ENCODE measurements at regions not wholly inside any gene's neighbourhood (a gene's known extent, or its start where the extent isn't known, plus 50 kb on each side); places are given as distances from the start of the nearest gene placed in this dataset.

DNA sequence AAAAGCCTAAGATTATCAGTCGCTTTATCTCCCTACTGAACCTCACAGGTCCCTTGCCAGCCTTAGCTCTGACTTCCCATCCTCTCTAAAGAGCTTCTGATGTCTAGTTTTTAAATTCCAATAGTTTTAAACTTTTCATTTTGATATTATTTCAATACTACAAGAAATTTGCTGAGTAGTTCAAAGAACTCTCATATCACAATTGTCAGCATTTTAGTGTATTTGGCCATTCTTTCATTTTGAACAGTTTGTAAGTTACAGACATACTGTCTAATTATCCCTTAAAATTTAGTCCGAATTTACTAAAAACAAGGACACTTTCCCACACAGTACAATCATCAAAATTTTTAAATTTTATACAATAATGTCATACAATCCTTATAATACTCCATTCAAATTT is 666.8 kb upstream of the SETBP1 start:
- CTCF ChIA-PET, result no interaction called here
- BruUV-seq (replicated peaks), result no TSS peak

DNA sequence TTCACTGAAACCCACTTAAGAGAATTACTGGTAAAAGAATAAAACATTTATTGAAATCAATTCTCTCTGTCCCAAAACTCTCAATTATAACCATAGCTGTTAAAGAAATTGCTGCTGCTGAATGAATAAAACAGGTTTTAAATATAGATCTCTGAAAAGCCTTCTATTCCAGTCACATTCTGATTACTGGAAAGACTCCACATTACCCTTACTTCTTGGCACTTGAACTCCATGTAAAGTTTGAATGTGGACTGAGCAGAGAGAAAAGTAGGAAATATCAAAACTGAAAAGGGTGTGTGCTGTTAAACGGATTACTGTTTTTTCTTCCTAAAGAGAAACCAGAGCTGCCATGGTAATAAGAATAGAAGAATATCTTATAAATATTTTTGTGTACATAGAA is 655.3 kb upstream of the SETBP1 start:
- DNase-seq (ENCODE audit: low spot score), result no peak
- intact Hi-C loops (cut with micrococcal nuclease; ENCODE audit: unreplicated experiment), result no loop called here
- no peaks in the 10 kb centered on the region for H3K27me3 ChIP-seq (replicated peaks; ENCODE audit: insufficient read depth, low read depth, low read length, poor library complexity)
- CTCF ChIA-PET, result interaction anchor here (0.6 kb wide), 1 partner anchor 1908 kb away, joined by 3 read pairs; no protein-coding TSS in a partner anchor
- BruUV-seq (replicated peaks), result no TSS peak
- H3K4me3 ChIP-seq (ENCODE audit: low read depth, low read length, poor library complexity, severe bottlenecking), result no peak overlapping the region
- POLR2A ChIA-PET (ENCODE audit: low non-redundant PET), result no interaction called here
- no peaks in the 10 kb centered on the region for H3K4me1 ChIP-seq (ENCODE audit: insufficient read depth, low read length, poor library complexity, severe bottlenecking)
- H3K36me3 ChIP-seq (ENCODE audit: insufficient read depth, low read length, poor library complexity, severe bottlenecking), result no peaks in the 10 kb centered on the region
- TF ChIP-seq, protein P1, sequence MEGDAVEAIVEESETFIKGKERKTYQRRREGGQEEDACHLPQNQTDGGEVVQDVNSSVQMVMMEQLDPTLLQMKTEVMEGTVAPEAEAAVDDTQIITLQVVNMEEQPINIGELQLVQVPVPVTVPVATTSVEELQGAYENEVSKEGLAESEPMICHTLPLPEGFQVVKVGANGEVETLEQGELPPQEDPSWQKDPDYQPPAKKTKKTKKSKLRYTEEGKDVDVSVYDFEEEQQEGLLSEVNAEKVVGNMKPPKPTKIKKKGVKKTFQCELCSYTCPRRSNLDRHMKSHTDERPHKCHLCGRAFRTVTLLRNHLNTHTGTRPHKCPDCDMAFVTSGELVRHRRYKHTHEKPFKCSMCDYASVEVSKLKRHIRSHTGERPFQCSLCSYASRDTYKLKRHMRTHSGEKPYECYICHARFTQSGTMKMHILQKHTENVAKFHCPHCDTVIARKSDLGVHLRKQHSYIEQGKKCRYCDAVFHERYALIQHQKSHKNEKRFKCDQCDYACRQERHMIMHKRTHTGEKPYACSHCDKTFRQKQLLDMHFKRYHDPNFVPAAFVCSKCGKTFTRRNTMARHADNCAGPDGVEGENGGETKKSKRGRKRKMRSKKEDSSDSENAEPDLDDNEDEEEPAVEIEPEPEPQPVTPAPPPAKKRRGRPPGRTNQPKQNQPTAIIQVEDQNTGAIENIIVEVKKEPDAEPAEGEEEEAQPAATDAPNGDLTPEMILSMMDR (conservative IDR thresholded peaks at IDR 0.05; ENCODE audit: low read depth, low read length), result no peak
- no peak for TF ChIP-seq EZH2 (IDR thresholded peaks at IDR 0.05; ENCODE audit: borderline replicate concordance, low read depth, low read length, poor library complexity, severe bottlenecking)
- H3K9me3 ChIP-seq (ENCODE audit: low read depth, low read length, poor library complexity, severe bottlenecking), result no peaks in the 10 kb centered on the region
- H3K27ac ChIP-seq (ENCODE audit: low read depth, low read length, poor library complexity, severe bottlenecking), result no peak overlapping the region

More for the DNA sequence above, 666.8 kb upstream of the SETBP1 start:
- H3K4me1 ChIP-seq (ENCODE audit: insufficient read depth, low read length, poor library complexity, severe bottlenecking), result no peaks in the 10 kb centered on the region
- no peak overlapping the region for H3K4me3 ChIP-seq (ENCODE audit: low read depth, low read length, poor library complexity, severe bottlenecking)
- no peaks in the 10 kb centered on the region for H3K36me3 ChIP-seq (ENCODE audit: insufficient read depth, low read length, poor library complexity, severe bottlenecking)
- TF ChIP-seq EZH2 (IDR thresholded peaks at IDR 0.05; ENCODE audit: borderline replicate concordance, low read depth, low read length, poor library complexity, severe bottlenecking), result no peak
- TF ChIP-seq, protein P1 (conservative IDR thresholded peaks at IDR 0.05; ENCODE audit: low read depth, low read length), result no peak
- DNase-seq (ENCODE audit: low spot score), result no peak
- POLR2A ChIA-PET (ENCODE audit: low non-redundant PET), result no interaction called here
- intact Hi-C loops (cut with micrococcal nuclease; ENCODE audit: unreplicated experiment), result no loop called here
- H3K9me3 ChIP-seq (ENCODE audit: low read depth, low read length, poor library complexity, severe bottlenecking), result no peaks in the 10 kb centered on the region
- no peak overlapping the region for H3K27ac ChIP-seq (ENCODE audit: low read depth, low read length, poor library complexity, severe bottlenecking)
- peaks cover 3% of the 10 kb centered on the region for H3K27me3 ChIP-seq (replicated peaks; ENCODE audit: insufficient read depth, low read depth, low read length, poor library complexity)

DNA sequence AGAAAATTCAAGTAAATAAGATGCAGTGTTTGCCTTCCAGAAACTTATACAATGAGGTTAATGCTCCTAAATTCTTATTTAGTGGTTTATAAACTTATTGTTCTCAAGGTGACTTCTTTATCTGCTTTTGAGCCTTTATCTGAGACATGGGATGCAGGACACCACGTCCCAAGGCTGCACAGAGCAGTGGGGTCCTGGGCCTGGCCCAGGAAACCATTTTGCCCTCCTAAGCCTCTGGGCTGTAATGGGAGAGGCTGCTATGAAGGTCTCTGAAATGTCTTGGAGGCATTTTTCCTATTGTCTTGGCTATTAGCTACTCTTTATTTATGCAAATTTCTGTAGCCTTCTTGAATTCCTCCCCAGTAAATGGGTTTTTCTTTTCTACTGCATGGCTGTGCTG is 652.6 kb upstream of the SETBP1 start:
- TF ChIP-seq, protein P1 (conservative IDR thresholded peaks at IDR 0.05; ENCODE audit: low read depth, low read length), result no peak
- no peak for TF ChIP-seq EZH2 (IDR thresholded peaks at IDR 0.05; ENCODE audit: borderline replicate concordance, low read depth, low read length, poor library complexity, severe bottlenecking)
- CTCF ChIA-PET, result no interaction called here
- BruUV-seq (replicated peaks), result no TSS peak
- DNase-seq (ENCODE audit: low spot score), result no peak
- H3K4me1 ChIP-seq (ENCODE audit: insufficient read depth, low read length, poor library complexity, severe bottlenecking), result no peaks in the 10 kb centered on the region
- no peak overlapping the region for H3K27ac ChIP-seq (ENCODE audit: low read depth, low read length, poor library complexity, severe bottlenecking)
- H3K27me3 ChIP-seq (replicated peaks; ENCODE audit: insufficient read depth, low read depth, low read length, poor library complexity), result no peaks in the 10 kb centered on the region
- no peaks in the 10 kb centered on the region for H3K36me3 ChIP-seq (ENCODE audit: insufficient read depth, low read length, poor library complexity, severe bottlenecking)
- H3K9me3 ChIP-seq (ENCODE audit: low read depth, low read length, poor library complexity, severe bottlenecking), result no peaks in the 10 kb centered on the region
- POLR2A ChIA-PET (ENCODE audit: low non-redundant PET), result no interaction called here
- H3K4me3 ChIP-seq (ENCODE audit: low read depth, low read length, poor library complexity, severe bottlenecking), result no peak overlapping the region
- intact Hi-C loops (cut with micrococcal nuclease; ENCODE audit: unreplicated experiment), result no loop called here

All from A673 (cell line).